Breast epithelium (tissue), 4 donors: ENCODE measurements at regions not wholly inside any gene's neighbourhood (a gene's known extent, or its start where the extent isn't known, plus 50 kb on each side); places are given as distances from the start of the nearest gene placed in this dataset.

Experiments
- DNase-seq, 2 donors: peaks; one replicate each; pipeline ENCODE4 v3.0.0-alpha.2; 2019; ENCODE audit warnings: low spot score in 2 of 2
- H3K27ac ChIP-seq, 2 donors: fragments of 200-600 bp; sonication (generic) in 1 of 2; one replicate each; pipeline ENCODE4 v1.5.1; 2016 to 2019; ENCODE audit warnings: mild to moderate bottlenecking in 1 of 2
- H3K27me3 ChIP-seq, 2 donors: fragments of 200-600 bp; sonication (generic) in 1 of 2; one replicate each; pipeline versions ENCODE4 v1.5.1 to v1.6.0; 2017 to 2019; ENCODE audit warnings: control low read depth in 1 of 2, mild to moderate bottlenecking in 1 of 2
- H3K36me3 ChIP-seq: fragments of 200-600 bp; one replicate; pipeline ENCODE4 v1.5.1; 2019
- H3K4me1 ChIP-seq, 2 donors: fragments of 200-600 bp; sonication (generic); one replicate each; pipeline ENCODE4 v1.5.1; 2016 to 2019; ENCODE audit warnings: control low read depth in 1 of 2
- H3K4me3 ChIP-seq, 3 donors: fragments of 200-600 bp; sonication (generic); 1 replicate in 2 of 3; 2 replicates in 1 of 3; pipeline ENCODE4 v1.5.1; 2016 to 2019; ENCODE audit warnings: mild to moderate bottlenecking in 3 of 3, moderate library complexity in 2 of 3
- H3K9me3 ChIP-seq, 2 donors: fragments of 200-600 bp; sonication (generic) in 1 of 2; one replicate each; pipeline ENCODE4 v1.5.1; 2016 to 2019; ENCODE audit warnings: control low read depth in 1 of 2
- POLR2A ChIP-seq: fragments of 450-650 bp; IDR thresholded peaks from one replicate; pipeline ENCODE4 v1.6.1; 2016; ENCODE audit warnings: antibody characterized with exemption, mild to moderate bottlenecking, moderate library complexity
- POLR2AphosphoS5 ChIP-seq, 3 donors: sonication (generic); formaldehyde crosslinking; IDR thresholded peaks; one replicate each; pipeline ENCODE4 v1.6.1; 2017; ENCODE audit warnings: antibody characterized with exemption in 3 of 3
- intact Hi-C: fragments of 100-400 bp; cut with DNase I; formaldehyde crosslinking; loops from one replicate; pipeline ENCODE4 v1.15.1; 2023; ENCODE audit warnings: low total_unique reads
- TF ChIP-seq, protein P1 (sequence below), 3 donors: fragments of 450-650 bp; IDR thresholded peaks; one replicate each; pipeline ENCODE4 v1.5.1; 2016 to 2017; ENCODE audit warnings: antibody characterized with exemption in 3 of 3, mild to moderate bottlenecking in 3 of 3, moderate library complexity in 3 of 3

DNA sequence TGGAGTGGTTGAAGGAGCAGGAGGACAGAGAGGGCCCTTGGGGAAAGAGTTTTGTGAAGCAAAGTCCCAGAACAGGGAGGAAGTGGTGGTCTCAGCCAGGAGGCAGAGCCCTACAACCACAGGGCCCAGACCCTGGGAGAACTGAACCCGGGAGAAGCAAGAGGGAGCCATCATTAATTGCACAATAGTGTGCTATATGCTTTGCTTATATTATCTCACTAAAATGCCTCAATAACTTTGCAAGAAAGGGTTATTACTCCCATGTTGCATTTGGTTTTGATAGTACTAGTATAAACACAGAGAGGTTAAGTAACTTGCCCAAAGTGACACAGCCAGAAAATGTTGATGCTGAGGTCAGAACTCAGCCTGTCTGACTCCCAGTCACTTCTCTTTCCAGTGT, 124.3 kb downstream of the FOXD2 start:
- DNase-seq = no peak
- no peak overlapping the region for H3K4me3 ChIP-seq
- H3K9me3 ChIP-seq = no peaks in the 10 kb centered on the region
- no peak for TF ChIP-seq POLR2A
- TF ChIP-seq, protein P1, sequence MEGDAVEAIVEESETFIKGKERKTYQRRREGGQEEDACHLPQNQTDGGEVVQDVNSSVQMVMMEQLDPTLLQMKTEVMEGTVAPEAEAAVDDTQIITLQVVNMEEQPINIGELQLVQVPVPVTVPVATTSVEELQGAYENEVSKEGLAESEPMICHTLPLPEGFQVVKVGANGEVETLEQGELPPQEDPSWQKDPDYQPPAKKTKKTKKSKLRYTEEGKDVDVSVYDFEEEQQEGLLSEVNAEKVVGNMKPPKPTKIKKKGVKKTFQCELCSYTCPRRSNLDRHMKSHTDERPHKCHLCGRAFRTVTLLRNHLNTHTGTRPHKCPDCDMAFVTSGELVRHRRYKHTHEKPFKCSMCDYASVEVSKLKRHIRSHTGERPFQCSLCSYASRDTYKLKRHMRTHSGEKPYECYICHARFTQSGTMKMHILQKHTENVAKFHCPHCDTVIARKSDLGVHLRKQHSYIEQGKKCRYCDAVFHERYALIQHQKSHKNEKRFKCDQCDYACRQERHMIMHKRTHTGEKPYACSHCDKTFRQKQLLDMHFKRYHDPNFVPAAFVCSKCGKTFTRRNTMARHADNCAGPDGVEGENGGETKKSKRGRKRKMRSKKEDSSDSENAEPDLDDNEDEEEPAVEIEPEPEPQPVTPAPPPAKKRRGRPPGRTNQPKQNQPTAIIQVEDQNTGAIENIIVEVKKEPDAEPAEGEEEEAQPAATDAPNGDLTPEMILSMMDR (IDR thresholded peaks at IDR 0.05) = no peak
- TF ChIP-seq POLR2AphosphoS5 (IDR thresholded peaks at IDR 0.05) = no peak
- H3K4me1 ChIP-seq = no peaks in the 10 kb centered on the region
- H3K27ac ChIP-seq = no peak overlapping the region
- intact Hi-C loops = no loop called here
- H3K27me3 ChIP-seq = peaks cover 0 to 3% of the 10 kb centered on the region in 2 donors
- H3K36me3 ChIP-seq = no peaks in the 10 kb centered on the region

DNA sequence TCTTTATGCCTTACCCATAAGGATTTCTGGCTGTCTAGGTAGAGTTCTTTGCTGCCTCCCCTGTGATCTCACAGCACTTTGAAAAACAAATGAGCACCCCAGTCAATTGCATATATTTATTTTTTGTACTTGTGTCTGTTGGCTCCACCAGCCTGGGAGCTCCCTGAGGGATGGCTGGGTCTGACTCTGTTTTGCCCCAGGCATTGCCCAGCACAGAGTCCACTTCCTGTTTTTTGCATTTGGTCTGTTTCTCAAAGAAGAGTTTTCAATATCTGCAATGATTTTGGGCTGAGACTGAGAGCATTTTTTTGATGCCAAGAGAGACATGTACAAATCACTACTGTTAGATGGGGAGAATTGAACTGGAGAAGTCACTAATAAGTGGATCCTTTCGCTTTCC, 125.0 kb downstream of the FOXD2 start:
- Histone ChIP-seq H3K27me3 (peaks cover 0 to 8% of the 10 kb centered on the region in 2 donors), H3K36me3 (no peaks in the 10 kb centered on the region), H3K4me3 (no peak overlapping the region), H3K9me3 (no peaks in the 10 kb centered on the region), H3K27ac (no peak overlapping the region), H3K4me1 (no peaks in the 10 kb centered on the region)
- DNase-seq = no peak
- TF ChIP-seq POLR2AphosphoS5 (IDR thresholded peaks at IDR 0.05) (no peak), POLR2A (no peak)
- TF ChIP-seq, protein P1 (IDR thresholded peaks at IDR 0.05) = no peak
- intact Hi-C loops = no loop called here

DNA sequence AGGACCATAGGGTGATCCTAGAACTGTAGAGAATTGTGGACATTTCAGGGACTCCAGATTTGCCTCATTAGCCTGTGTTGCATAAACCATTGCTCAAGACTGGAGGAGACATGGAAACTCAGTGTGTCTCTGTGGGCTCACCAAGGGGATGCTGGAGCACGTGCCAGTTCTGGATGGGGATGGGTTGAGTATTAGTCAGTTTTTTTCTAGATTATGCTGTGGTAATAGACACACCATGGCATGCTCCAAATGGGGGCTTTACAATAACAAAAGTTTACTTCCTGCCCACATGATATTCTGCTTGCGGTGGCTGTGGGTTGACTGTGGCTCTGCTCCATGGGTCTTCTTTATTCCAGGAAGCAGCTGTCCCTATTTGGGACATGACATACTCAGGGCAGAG, 125.4 kb downstream of the FOXD2 start:
- intact Hi-C loops = no loop called here
- no peaks in the 10 kb centered on the region for H3K36me3 ChIP-seq
- no peak overlapping the region for H3K4me3 ChIP-seq
- no peak for DNase-seq
- no peaks in the 10 kb centered on the region for H3K4me1 ChIP-seq
- H3K27me3 ChIP-seq = peaks cover 0 to 10% of the 10 kb centered on the region in 2 donors
- no peak for TF ChIP-seq POLR2AphosphoS5 (IDR thresholded peaks at IDR 0.05)
- TF ChIP-seq POLR2A = no peak
- TF ChIP-seq, protein P1 (IDR thresholded peaks at IDR 0.05) = no peak
- H3K27ac ChIP-seq = no peak overlapping the region
- H3K9me3 ChIP-seq = no peaks in the 10 kb centered on the region

DNA sequence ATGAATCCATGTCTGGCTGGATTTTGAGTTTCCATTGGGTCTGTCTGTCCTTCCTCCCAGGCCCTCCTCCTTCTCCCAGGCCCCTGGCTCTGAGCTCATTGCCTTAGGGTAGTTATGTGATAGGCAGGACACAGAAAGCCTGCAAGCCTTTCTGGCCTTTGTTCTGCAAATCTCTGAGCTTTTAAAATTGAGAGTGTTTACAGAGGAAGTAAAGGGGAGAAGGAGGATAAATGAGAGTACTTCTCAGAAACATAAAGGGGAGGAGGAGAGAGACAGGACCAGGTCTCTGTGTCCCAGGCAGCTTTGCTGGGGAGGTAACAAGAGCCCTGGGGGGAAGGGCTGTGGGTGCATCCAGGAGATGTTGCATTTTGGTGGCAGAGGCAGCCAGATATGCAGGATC, 126.7 kb downstream of the FOXD2 start:
- no peaks in the 10 kb centered on the region for H3K36me3 ChIP-seq
- intact Hi-C loops = no loop called here
- no peak for DNase-seq
- TF ChIP-seq POLR2A (no peak), POLR2AphosphoS5 (IDR thresholded peaks at IDR 0.05) (no peak)
- TF ChIP-seq, protein P1 (IDR thresholded peaks at IDR 0.05) = no peak
- H3K9me3 ChIP-seq = no peaks in the 10 kb centered on the region
- no peaks in the 10 kb centered on the region for H3K4me1 ChIP-seq
- H3K27me3 ChIP-seq = peaks cover 0 to 10% of the 10 kb centered on the region in 2 donors
- H3K27ac ChIP-seq = no peak overlapping the region
- H3K4me3 ChIP-seq = no peak overlapping the region

DNA sequence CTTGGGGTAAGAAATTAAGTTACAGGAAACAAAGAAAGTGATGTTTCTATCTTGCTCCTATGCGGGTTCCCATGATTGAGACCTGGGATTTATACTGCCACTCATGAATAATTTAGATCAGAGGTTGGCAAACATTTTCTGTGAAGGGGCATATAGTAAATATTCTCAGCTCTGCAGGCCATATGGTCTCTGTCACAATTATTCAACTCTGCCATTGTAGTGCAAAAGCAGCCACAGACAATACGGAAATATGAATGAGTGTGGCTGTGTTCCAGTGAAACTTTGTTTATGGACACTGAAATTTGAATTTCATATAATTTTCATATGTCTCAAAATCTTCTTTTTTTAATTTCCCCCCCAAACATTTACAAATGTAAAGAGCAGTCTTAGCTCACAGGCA, 127.2 kb downstream of the FOXD2 start:
- Histone ChIP-seq H3K36me3 (no peaks in the 10 kb centered on the region), H3K4me1 (no peaks in the 10 kb centered on the region), H3K9me3 (no peaks in the 10 kb centered on the region), H3K27ac (no peak overlapping the region), H3K4me3 (no peak overlapping the region), H3K27me3 (peaks cover 0 to 10% of the 10 kb centered on the region in 2 donors)
- no peak for DNase-seq
- TF ChIP-seq POLR2AphosphoS5 (IDR thresholded peaks at IDR 0.05) = no peak
- intact Hi-C loops = no loop called here

DNA sequence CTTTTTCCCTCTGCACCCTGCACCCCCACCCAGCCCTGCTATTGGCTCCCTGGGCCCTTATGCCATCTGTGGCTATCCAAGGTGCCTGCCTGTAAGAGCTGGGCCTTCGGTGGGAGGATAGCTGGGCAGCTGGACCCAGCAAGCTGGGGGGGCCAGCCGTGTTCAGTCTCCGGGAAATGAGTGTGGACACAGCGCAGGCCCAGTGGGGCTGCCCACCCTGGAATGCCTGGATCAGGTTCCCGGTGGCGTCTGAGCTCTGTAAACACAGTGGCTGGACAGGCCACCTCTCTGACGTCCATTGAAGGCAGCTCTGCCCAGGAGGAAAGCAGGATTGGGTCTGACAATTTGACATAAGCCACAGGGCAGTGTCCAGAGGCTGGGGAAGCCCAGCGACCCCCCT, 127.8 kb downstream of the FOXD2 start:
- no peak overlapping the region for H3K27ac ChIP-seq
- no peaks in the 10 kb centered on the region for H3K4me1 ChIP-seq
- no peak overlapping the region for H3K4me3 ChIP-seq
- peaks cover 0 to 10% of the 10 kb centered on the region in 2 donors for H3K27me3 ChIP-seq
- DNase-seq = no peak
- no peaks in the 10 kb centered on the region for H3K9me3 ChIP-seq
- TF ChIP-seq, protein P1 (IDR thresholded peaks at IDR 0.05) = no peak
- no peak for TF ChIP-seq POLR2AphosphoS5 (IDR thresholded peaks at IDR 0.05)
- TF ChIP-seq POLR2A = no peak
- no peaks in the 10 kb centered on the region for H3K36me3 ChIP-seq
- intact Hi-C loops = no loop called here
